HG03432 (cell line): ENCODE measurements at regions not wholly inside any gene's neighbourhood (a gene's known extent, or its start where the extent isn't known, plus 50 kb on each side); places are given as distances from the start of the nearest gene placed in this dataset.
A peak's percentile ranks its signal among the peaks of the same experiment; 100 is the strongest.

Experiments used
- ATAC-seq: cut with Tn5 transposase; IDR thresholded peaks from one replicate; pipeline ENCODE4 v1.9.1; 2021; ENCODE audit warnings: mild to moderate bottlenecking, moderate library complexity; ENCODE audit not compliant: unreplicated experiment

DNA sequence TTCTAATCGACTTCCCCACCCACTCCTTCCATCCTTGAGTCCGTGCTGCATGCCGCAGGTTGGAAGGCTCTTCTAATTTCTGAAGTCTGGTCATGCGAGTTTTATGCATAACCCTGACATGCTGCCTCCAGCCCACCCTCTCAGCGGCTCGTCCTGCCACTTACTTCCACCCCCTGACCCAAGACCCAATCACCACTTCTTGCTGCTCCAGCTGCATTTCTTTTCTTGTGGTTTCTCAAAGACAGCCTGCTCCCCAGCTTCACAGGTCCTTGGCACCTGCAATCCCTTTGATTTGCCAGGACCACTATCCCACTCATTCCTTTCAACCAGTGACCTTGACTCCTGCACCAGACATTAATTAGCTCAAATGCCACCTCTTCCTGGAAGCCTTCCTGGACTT, 486.7 kb downstream of the VRK1 start:
- ATAC-seq, result no peak

DNA sequence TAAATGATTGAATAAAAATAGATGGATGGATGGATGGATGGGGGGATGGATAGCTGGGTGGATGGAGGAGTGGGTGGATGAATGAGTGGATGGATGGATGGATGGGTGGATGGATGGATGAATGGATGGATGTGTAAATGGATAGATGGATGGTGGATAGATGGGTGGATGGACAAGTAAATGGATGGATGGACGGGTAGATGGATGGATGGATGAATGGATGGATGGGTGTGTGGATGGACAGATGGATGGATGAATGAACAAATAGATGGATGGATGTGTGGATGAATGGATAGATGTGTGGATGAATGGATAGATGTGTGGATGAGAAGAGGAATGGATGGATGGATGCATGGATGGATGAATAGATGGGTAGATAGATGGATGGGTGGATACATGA, 490.8 kb downstream of the VRK1 start:
- no peak for ATAC-seq

DNA sequence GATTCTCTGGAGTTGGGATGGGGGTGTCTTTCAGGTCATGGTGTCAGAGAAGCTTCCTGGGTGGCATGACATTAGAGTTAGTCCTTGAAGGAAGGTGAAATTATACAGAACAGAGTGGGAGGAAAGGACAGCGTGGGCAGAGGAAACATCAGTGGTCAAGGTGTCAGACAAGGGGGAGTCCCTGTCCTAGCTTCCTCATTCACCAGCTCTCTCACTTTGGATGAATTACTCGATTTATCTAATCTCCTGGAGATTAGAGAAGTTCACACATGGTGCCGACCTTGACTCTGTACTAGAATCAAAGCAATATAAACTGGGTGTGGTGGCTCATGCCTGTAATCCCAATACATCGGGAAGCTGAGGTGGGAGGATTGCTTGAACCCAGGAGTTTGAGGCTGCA, 492.9 kb downstream of the VRK1 start:
- ATAC-seq, result peak; percentile 62

DNA sequence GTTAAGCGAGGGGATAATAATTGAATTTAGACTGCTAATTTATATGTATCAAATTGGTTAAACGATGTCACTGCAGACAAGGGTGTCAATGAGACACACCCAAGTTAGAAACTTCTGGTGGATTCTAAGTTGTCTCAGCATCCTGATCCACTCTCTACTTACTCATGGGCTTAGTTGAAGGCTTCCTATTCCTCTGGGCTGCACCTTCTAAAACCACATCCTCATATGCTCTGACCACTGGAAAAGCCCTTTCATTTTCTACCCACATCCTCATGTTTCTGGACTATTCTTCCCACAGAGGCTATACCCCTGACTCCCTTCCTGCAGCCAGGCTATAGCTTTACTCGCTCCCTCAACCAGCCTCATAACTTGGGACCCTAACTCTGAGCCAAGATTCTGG, 493.8 kb downstream of the VRK1 start:
- ATAC-seq, result no peak

DNA sequence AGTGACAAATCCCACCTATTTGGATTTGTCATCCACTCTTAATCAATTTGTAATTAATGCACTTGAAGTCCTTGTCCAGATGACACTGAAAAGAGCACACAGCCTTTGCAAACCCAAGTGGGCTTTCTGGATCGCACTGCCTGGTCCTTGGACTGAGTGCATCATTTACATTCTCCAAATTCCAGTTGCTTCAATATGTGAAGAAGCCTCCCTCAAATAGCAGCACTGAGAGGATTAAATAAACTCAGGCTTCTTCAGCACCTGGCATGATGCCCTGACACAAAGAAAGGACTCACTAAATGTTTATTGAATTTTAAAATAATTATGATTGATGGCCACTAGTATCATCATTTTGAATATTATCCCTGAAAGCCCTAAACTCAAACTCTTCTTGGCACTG, 496.5 kb downstream of the VRK1 start:
- no peak for ATAC-seq

DNA sequence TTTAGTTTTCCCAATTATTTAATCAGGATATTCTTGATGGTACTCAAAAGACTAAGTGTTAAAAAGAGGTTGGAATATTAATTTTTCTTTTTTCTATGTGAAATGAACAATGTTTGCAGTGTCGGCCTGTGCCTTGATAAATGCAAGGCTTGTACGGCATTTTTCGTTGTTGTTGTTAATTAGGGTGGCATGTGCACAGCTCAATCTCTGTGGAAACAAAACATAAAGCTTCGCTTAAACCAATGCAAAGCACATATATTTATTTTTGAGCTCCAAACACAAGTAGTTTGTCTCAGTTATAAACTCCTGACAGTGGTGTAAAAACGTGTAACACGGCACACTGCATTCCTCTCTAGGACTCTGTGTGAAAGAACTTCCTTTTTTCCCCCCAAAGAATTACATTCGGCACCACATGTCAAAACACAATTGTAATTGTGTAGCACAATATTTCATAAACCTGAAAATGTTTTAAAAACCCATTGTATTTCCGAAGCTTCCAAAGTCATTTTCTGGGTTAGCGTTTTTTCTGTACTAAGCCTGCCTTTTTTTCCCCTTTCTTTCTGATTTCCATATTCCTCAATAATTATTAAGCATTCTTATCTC, 498.0 kb downstream of the VRK1 start:
- ATAC-seq, result no peak

DNA sequence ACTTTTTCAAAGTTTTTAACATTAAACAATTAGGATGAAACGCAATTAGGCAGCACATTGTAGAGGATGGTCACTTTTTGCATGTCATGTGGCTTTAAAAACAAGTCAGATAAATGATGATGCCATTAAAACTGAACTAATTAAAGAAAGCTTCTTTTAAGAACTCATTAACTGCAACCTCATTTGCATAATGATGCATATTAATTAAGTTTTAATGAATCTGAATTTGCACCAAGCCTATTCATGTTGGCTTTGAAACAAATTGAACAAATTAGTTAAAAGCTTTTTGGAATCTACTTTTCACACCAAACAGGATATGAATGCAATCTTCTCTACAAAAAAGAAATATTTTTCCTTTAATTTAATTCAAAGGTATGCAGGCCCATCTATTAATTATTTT, 499.0 kb downstream of the VRK1 start:
- no peak for ATAC-seq

DNA sequence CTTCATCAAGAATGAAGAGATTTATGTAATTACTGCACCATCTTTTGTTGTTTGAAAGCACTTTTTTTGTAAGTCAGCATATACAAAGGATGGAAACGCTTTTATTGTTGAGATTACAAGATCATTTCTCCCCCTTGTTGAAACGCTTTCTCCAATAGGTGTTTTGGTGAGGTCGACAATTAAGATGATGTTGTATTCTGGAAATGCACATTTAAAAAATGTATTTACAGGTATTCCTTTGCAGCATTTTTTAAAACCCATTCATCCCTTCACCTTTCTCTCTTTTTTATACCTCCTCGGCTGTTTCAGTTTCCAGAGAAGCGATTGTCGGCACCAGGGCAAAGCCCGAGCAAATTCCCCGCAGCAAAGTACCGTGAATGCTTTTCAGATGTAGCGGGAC, 499.9 kb downstream of the VRK1 start:
- ATAC-seq, result no peak

DNA sequence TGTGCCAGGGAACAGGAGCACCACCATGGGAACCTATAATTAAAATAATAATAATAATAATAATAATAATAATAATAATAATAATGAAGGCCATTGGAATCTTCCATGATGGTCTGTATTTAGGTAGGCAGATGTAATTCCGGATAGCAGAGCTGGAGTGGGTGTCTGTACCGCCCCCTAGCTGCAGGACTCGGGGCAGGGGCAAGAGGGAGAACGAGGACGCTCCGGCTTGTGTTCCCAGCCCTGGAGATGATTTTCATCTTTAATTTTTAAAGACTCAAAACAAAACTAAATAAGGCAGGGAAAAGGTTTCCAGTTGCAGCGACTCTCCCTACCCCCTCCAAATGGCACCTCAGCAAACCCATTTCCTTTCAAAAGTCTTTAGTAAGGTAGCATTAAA, 501.1 kb downstream of the VRK1 start:
- ATAC-seq, result no peak

DNA sequence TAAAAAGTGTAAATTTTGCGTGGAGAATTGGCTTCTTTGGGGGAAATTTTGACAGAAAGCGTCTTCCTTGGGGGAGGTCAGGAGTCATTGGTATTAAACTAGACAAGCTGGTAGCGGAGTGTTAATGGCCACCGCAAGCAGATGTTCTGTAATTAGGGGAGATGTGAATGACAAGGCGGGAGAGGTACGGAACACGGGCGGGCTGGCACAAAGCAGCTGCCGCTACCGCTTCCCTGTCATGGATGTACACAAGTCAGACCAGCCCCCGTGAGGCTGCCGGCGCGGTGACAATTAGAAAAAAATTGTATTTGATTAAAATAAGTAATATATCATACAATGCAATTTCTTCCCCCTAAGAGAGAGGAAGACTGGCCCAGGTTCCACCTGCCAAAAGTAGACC, 501.6 kb downstream of the VRK1 start:
- no peak for ATAC-seq

DNA sequence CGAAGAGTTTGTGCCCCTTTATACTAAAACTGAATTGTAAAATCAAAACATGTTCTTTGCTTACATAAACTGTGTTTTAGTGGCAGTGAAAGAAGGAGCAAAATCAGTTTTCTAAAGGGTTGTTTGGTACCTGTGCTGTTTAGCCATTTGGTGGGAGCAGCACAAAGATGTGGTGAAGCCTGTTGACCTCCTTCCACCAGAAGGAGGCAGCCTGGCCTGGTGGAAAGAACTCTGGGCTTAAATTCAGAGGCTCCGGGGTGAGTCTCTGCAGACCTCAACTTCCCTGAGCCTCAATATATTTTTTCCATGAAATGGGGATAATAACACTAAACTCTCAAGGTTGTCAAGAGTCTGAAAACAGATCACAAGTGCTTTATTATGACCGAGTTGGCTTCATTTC, 502.5 kb downstream of the VRK1 start:
- no peak for ATAC-seq

DNA sequence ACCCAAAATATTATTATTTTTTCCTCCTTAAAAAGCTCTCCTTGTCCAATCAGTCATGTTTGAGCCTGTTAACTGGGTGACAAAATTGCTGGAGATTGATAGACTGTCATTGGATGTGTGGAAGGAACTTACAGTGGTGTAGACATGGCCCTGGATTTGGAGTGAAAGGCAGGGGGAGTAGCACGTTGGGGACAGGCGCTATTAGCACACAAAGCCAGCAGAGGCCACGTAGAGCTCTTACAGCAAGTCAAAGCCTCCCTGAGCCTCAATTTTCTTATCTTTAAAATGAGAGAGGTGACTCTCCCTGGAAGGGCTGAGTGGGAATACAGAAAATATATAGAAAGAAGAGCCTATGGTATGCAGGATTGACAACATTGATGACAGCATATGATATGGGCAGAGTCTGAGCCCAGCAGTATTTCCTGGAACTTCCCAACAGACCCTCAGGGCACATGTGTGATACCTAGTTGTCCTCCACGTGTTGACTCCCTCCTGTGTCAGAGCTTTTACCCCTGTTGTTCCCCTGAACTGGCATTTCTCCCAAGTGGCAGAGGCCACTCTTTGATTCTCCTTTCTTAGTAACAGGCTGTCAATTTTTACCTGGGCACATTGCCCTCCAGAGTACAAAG, 504.9 kb downstream of the VRK1 start:
- ATAC-seq, result no peak

DNA sequence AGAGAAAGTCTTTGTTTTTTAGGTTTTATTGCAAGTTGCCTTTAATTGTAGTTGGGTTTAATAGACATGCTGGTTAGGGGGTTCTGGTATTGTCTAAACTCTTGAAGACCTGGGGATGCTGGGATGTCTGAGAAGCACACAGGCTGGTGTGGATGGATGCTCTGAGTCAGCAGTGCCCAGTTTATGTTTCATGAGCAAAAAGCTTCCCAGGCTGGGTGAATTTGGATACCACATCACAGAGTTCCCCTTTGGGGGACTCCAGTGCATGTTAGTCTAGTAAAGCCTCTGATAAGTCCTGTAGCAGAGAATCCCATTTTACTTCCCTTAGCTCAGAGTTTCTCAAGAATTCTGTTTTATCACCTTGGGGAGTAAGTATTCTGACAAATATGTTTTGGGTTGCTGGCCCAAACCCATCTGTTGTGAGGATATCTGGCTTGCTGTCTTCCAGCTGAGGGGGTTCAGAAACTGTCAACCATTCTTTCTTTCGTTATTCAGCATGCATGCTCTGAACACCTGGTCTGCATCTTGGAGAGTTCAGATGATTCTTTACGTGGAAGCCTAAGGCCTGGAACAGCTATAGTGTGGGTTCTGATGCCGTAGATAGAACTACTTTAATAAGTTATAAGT, 509.1 kb downstream of the VRK1 start:
- ATAC-seq, result peak; percentile 71

DNA sequence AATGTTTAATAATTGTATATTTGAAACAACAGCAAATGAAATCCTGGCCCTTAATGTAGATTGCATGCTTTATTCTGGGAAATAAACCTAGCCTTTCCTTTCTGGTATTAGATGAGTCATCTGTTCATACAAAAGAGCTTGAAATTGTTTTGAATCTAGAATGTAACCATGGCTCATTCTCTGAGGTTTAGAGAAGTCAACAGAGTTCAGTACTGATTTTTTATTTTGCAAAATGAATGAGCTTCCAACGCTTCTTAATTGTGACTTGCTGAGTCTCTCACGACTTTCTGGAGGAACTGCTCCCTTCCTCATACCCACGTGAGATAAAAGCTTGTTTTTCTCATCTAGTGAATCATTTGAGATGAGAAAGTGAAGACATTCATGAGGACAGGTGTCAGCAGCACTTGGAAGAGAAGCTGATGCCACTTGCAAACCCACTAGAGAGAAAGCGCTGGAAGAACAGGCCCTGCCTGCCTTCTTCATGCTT, 509.6 kb downstream of the VRK1 start:
- ATAC-seq, result peak; percentile 69

DNA sequence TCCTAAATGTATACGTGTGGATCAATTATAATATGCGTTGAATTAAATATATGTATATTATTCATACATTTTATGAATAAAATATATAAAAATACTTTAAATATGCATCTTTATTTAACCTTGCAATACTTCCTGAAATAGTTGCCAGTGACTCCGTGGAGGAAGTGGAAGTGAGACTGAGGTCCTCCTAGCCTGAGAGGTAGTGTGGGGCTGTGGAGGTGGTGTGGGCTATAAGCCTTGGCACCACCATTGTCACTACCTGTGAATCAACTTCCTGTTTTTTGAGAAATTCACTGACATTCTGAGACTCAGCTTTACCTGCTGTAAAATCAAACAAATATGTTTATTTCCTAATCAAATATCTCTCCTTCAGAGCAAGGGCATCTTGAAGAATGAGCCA, 514.2 kb downstream of the VRK1 start:
- ATAC-seq, result no peak

DNA sequence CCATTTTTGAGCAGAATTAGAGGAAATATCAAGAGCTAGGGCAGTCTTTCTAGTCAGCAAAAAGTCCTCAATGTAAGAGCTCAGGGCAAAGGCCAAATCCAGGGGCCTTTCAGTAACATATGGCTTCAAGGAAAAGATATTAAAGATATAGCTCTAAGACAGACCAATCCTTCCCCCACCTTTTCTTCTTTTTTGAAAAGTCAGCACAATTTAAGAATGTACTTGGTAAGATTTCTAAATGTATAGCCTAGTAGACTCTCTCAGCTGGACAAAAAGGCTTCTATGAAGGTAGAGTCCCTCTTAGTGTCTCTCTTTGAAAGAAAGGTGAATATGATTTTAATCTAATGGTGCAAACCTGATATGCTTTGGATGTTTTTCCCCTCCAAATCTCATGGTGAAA, 515.7 kb downstream of the VRK1 start:
- ATAC-seq, result no peak

DNA sequence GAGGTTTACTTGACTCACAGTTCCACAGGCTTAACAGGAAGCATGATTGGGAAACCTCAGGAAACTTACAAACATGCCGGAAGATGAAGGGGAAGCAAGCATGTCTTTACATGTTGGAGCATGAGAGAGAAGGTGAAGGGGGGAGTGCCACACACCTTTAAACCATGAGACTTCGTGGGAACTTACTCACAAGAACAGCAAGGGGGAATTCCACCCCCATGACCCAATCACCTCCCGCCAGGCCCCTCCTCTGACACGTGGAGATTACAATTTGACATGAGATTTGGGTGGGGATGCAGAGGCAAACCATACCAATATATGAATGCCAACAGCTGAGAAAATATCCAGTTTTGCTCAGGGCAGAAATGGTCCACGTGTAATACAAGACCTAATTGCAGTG, 518.6 kb downstream of the VRK1 start:
- ATAC-seq, result no peak

DNA sequence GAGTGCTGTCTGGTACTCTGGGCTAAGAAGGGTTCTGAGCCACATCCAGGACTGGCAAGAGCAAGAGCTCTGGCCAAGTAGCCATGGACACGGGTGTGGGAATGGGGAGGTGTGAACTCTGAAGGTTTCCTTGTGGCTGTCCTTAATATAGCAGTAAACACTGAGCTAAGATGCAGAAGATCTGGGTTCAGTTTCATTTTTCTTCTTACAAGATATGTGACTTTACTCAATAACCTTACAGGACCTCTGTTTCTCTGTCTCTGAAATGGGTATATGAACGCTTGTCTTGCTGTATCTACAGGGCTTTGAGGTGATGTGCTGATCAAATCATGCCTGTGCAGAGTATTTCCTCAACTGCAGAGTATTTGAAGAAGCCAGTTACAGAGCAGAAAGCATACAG, 521.2 kb downstream of the VRK1 start:
- ATAC-seq, result no peak

DNA sequence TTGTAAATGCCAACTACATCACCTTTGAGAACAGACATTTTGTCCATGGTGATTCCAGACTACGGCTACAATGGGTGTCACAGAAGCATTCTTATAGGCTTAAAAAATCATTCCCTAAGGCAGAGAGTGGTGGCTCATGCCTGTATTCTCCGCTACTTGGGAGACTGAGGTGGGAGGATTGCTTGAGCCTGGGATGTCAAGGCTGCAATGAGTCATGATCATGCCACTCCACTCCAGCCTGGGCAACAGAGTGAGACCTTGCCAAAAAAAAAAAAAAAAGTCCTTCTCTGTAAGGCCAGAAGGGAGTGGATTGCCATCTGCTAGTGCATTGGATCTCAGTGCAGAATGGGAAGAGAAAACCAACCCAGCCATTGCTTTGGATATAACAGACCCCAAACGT, 522.5 kb downstream of the VRK1 start:
- ATAC-seq, result no peak

DNA sequence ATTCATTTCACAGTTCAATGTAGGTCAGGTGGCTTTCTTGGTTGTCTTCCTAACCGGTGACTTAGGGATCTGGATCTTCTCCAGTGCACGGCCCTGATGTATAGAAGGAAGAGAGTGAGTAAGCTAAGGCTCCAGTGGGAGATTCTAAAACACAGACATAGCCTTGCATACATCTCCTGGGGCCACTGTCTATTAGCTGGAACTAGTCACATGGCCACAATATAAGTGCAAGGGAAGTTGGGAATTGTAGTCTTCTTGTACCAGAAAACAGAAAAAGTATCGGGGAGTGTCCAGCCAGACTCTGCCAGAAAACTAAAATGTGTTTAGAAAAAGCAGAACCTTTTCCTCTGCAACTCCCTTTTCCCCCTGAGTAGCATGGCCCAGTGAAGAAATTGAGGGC, 531.6 kb downstream of the VRK1 start:
- no peak for ATAC-seq

DNA sequence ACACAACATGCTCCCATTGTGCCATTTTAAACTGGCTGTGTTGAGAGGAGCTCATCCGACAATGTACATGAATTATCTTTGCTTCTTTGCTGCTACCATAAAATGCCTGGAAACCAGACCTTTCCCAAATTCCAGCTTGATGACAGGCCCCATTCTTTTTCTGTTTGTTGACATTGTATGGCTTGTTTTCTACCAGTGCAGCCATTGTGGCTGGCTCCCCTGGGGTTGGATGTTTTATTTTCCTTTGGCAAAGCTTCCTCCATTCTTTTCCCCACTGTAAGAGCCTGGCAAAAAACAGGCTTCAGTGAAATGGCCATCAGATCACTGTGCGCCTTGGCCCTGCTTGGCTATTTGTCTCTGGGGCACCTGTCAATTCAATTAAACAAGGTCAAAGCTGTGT, 532.5 kb downstream of the VRK1 start:
- no peak for ATAC-seq

DNA sequence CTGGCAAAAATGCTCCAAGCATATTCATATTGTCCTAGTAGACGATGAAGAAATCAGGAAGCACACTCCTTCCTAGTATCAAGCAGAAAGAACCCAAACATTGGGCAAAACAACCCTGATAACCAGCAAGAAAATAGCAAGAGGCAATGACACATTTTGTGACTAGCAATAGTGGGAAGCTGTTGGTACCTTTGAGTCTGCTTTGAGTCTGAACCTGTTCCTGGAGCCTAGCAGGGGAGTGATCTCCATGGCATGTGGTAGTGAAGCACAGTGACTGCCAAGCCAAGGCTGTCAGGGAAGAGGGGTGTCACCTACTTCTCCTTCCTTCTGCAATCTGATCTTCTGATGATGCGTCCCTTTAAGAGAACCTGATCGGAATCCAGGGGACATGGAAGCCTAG, 533.9 kb downstream of the VRK1 start:
- no peak for ATAC-seq

DNA sequence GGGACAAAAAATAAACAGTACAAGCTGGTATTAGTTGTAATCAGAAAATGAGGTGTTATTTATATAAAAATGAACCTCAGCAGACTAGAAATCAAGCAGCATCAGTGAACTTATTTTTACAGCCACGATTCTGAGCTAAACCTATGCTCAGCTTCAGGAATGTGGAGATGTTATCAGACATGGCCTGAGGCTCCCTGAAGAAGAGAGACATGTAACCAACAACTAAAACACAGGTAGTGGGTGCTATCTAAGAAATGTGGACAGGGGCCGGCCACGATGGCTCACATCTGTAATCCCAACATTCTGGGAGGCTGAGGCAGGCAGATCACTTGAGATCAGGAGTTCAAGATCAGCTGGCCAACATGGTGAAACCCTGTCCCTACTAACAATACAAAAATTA, 534.3 kb downstream of the VRK1 start:
- ATAC-seq, result no peak
